ENCODE measurements at regions not wholly inside any gene's neighbourhood (a gene's known extent, or its start where the extent isn't known, plus 50 kb on each side); places are given as distances from the start of the nearest gene placed in this dataset.
"Not testable (repeated sequence)": the region's sequence is repeated elsewhere in the genome, so short reads cannot be mapped to it uniquely, and the experiment has no call there.

- H3K27ac Mint-ChIP-seq (ENCODE audit: unreplicated experiment): no peak overlapping the region
- H3K4me3 Mint-ChIP-seq (ENCODE audit: unreplicated experiment): no peak overlapping the region
- no peaks in the 10 kb centered on the region for H3K27me3 Mint-ChIP-seq (ENCODE audit: unreplicated experiment)
- H3K9me3 Mint-ChIP-seq (ENCODE audit: unreplicated experiment): no peaks in the 10 kb centered on the region
- no peaks in the 10 kb centered on the region for H3K36me3 Mint-ChIP-seq (ENCODE audit: unreplicated experiment)
- TF ChIP-seq CTCF (IDR thresholded peaks at IDR 0.05): no peak
- H3K4me1 Mint-ChIP-seq (ENCODE audit: unreplicated experiment): peaks cover 3% of the 10 kb centered on the region
- no peak for DNase-seq (ENCODE audit: extremely low spot score, unreplicated experiment)
These were observed 217.5 kb downstream of the WNT5A start for GRCh38 chr3:55269636-55270035.

- Mint-ChIP-seq H3K36me3 (ENCODE audit: unreplicated experiment) (no peaks in the 10 kb centered on the region), H3K4me3 (ENCODE audit: unreplicated experiment) (no peak overlapping the region), H3K27me3 (ENCODE audit: unreplicated experiment) (no peaks in the 10 kb centered on the region), H3K27ac (ENCODE audit: unreplicated experiment) (no peak overlapping the region), H3K4me1 (ENCODE audit: unreplicated experiment) (peaks cover 3% of the 10 kb centered on the region), H3K9me3 (ENCODE audit: unreplicated experiment) (no peaks in the 10 kb centered on the region)
- no peak for DNase-seq (ENCODE audit: extremely low spot score, unreplicated experiment)
- TF ChIP-seq CTCF (IDR thresholded peaks at IDR 0.05): no peak
These were observed 218.0 kb downstream of the WNT5A start for GRCh38 chr3:55269096-55269495.

GRCh38 chr3:55267206-55267930, 219.7 kb downstream of the WNT5A start:
- no peak for TF ChIP-seq CTCF (IDR thresholded peaks at IDR 0.05)
- Mint-ChIP-seq H3K27me3 (ENCODE audit: unreplicated experiment) (no peaks in the 10 kb centered on the region), H3K36me3 (ENCODE audit: unreplicated experiment) (no peaks in the 10 kb centered on the region), H3K9me3 (ENCODE audit: unreplicated experiment) (no peaks in the 10 kb centered on the region), H3K4me3 (ENCODE audit: unreplicated experiment) (no peak overlapping the region), H3K27ac (ENCODE audit: unreplicated experiment) (no peak overlapping the region), H3K4me1 (ENCODE audit: unreplicated experiment) (peaks cover 3% of the 10 kb centered on the region)
- DNase-seq (ENCODE audit: extremely low spot score, unreplicated experiment): no peak

GRCh38 chr3:55264919-55265318, 222.2 kb downstream of the WNT5A start:
- Mint-ChIP-seq H3K4me1 (ENCODE audit: unreplicated experiment) (peaks cover 3% of the 10 kb centered on the region), H3K27ac (ENCODE audit: unreplicated experiment) (no peak overlapping the region), H3K27me3 (ENCODE audit: unreplicated experiment) (no peaks in the 10 kb centered on the region), H3K36me3 (ENCODE audit: unreplicated experiment) (no peaks in the 10 kb centered on the region), H3K9me3 (ENCODE audit: unreplicated experiment) (peaks cover 7% of the 10 kb centered on the region), H3K4me3 (ENCODE audit: unreplicated experiment) (no peak overlapping the region)
- no peak for DNase-seq (ENCODE audit: extremely low spot score, unreplicated experiment)
- TF ChIP-seq CTCF (IDR thresholded peaks at IDR 0.05): no peak

- no peak for TF ChIP-seq CTCF (IDR thresholded peaks at IDR 0.05)
- Mint-ChIP-seq H3K36me3 (ENCODE audit: unreplicated experiment) (no peaks in the 10 kb centered on the region), H3K27me3 (ENCODE audit: unreplicated experiment) (peaks cover 8% of the 10 kb centered on the region), H3K27ac (ENCODE audit: unreplicated experiment) (no peak overlapping the region), H3K4me1 (ENCODE audit: unreplicated experiment) (no peaks in the 10 kb centered on the region), H3K4me3 (ENCODE audit: unreplicated experiment) (no peak overlapping the region), H3K9me3 (ENCODE audit: unreplicated experiment) (no peaks in the 10 kb centered on the region)
- no peak for DNase-seq (ENCODE audit: extremely low spot score, unreplicated experiment)
These were observed 234.2 kb downstream of the WNT5A start for GRCh38 chr3:55252921-55253320.

GRCh38 chr3:55249156-55249555, 237.9 kb downstream of the WNT5A start:
- not testable (repeated sequence) for H3K4me1 Mint-ChIP-seq (ENCODE audit: unreplicated experiment); DNase-seq (ENCODE audit: extremely low spot score, unreplicated experiment)

More at GRCh38 chr3:55249156-55249555, 237.9 kb downstream of the WNT5A start:
- H3K27ac Mint-ChIP-seq (ENCODE audit: unreplicated experiment); H3K9me3 Mint-ChIP-seq (ENCODE audit: unreplicated experiment); H3K27me3 Mint-ChIP-seq (ENCODE audit: unreplicated experiment); H3K36me3 Mint-ChIP-seq (ENCODE audit: unreplicated experiment); H3K4me3 Mint-ChIP-seq (ENCODE audit: unreplicated experiment): not testable (repeated sequence)

Data from osteocyte (in vitro differentiated cells).